Heart right ventricle (tissue), 16 donors: ENCODE measurements at regions not wholly inside any gene's neighbourhood (a gene's known extent, or its start where the extent isn't known, plus 50 kb on each side); places are given as distances from the start of the nearest gene placed in this dataset.

Experiments
- ATAC-seq, 8 donors: fragments of 200-7000 bp; cut with Tn5 transposase; one replicate each; pipeline ENCODE4 v1.9.1; 2020; ENCODE audit warnings: mild to moderate bottlenecking in 8 of 8, moderate library complexity in 8 of 8, moderate number of reproducible peaks in 1 of 8
- DNase-seq, 2 donors: peaks; one replicate each; pipeline ENCODE4 v3.0.0-alpha.2; 2020
- H3K27ac ChIP-seq, 10 donors: fragments of 200-600 bp; sonication (generic) in 2 of 10; one replicate each; pipeline versions ENCODE4 v1.5.0 to v1.8.0; 2020 to 2022; ENCODE audit warnings: mild to moderate bottlenecking in 3 of 10
- H3K27me3 ChIP-seq, 7 donors: fragments of 200-600 bp; one replicate each; pipeline ENCODE4 v1.8.0; 2021 to 2022; ENCODE audit warnings: mild to moderate bottlenecking in 2 of 7
- H3K36me3 ChIP-seq, 9 donors: fragments of 200-600 bp; sonication (generic) in 1 of 9; one replicate each; pipeline versions ENCODE4 v1.5.0 to v1.8.0; 2020 to 2022; ENCODE audit warnings: mild to moderate bottlenecking in 2 of 9
- H3K4me1 ChIP-seq, 9 donors: fragments of 200-600 bp; sonication (generic) in 1 of 9; one replicate each; pipeline versions ENCODE4 v1.5.0 to v1.8.0; 2020 to 2022; ENCODE audit warnings: mild to moderate bottlenecking in 4 of 9
- H3K4me3 ChIP-seq, 10 donors: fragments of 200-600 bp; sonication (generic) in 2 of 10; one replicate each; pipeline versions ENCODE4 v1.5.0 to v1.8.0; 2020 to 2022; ENCODE audit warnings: mild to moderate bottlenecking in 7 of 10, moderate library complexity in 2 of 10
- H3K9me3 ChIP-seq, 11 donors: fragments of 200-600 bp in 10 of 11; sonication (generic) in 2 of 11; one replicate each; pipeline versions ENCODE4 v1.5.0 to v1.8.0; 2013 to 2022; ENCODE audit warnings: mild to moderate bottlenecking in 2 of 11, control low read depth in 1 of 11, moderate library complexity in 1 of 11
- WGBS, 2 donors: extraction: QIAGEN DNeasy Blood & Tissue Kit; methylation state at CpG; one replicate each; pipeline ENCODE4 v1.1.7; 2013; ENCODE audit warnings: inconsistent platforms in 1 of 2; 5-methylcytosine and 5-hydroxymethylcytosine counted together
- intact Hi-C, 10 donors: fragments of 100-400 bp; cut with DNase I; formaldehyde crosslinking; loops; one replicate each; pipeline versions ENCODE4 v1.11.1 to v1.14.2; 2022
- TF ChIP-seq, protein P1 (sequence below), 9 donors: fragments of 200-600 bp; sonication (generic) in 2 of 9; IDR thresholded peaks; one replicate each; pipeline versions ENCODE4 v1.5.0 to v1.8.0; 2021 to 2022; ENCODE audit warnings: antibody characterized with exemption in 9 of 9, mild to moderate bottlenecking in 5 of 9, moderate library complexity in 1 of 9
- donor health status: Arrhythmogenic right ventricular cardiomyopathy.
- donor health status: ischemic (EF 13 %, LVEDD 7.1; RV severe dilation, severe dysfunction).
- donor health status: healthy with polysubstance abuse.
- donor health status: DM: no; HTN: yes; CAD: no.
- donor health status: DM: no; HTN: no; CAD: no.
- donor health status: ischemic (EF 25% LVEDD 6.9; RV normal size, moderate dysfunction).
- donor health status: ischemic (EF 25% LVEDD 5.7; RV mildly dilated, moderate dysfunction).
- donor health status: healthy.
- donor health status: DM: yes; HTN: yes; CAD: no.
- donor health status: Ischemic cardiomyopathy.
- donor health status: ischemic (EF 35%, LVEDD 5.7; RV mildly dilated, moderate dysfunction).
- donor health status: nonischemic (EF 11% LVEDD 7.7; RV severe dilation, severe dysfunction).
- donor health status: DM: yes; HTN: yes; CAD: no.
- donor health status: PGD.
- donor health status: ischemic (EF 29% LVEDD 5.4; RV normal size, mild dysfunction).
- donor health status: nonischemic (EF 23%, LVEDD 6.1; RV moderate dilation, normal function).

DNA sequence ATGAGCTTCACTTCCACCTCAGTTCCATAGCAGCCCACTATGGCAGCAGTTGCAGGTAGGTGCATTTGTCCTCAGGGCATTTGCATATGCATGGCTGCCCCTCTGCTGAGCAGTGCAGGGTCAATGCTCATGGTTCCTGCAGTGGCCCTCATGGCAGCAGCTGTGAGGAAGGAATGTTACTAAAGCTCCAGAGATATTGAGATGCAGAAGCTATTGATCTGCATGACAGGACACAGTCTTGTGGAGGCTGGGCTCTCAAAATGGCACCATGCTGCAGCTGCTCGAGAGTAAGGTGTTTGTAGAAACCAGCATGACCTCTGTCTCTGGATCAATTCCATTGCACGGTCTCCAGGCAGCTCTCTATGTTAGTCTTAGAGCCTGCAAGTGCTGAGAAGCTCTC lies 179.2 kb upstream of the PCDH18 start:
- TF ChIP-seq, protein P1, sequence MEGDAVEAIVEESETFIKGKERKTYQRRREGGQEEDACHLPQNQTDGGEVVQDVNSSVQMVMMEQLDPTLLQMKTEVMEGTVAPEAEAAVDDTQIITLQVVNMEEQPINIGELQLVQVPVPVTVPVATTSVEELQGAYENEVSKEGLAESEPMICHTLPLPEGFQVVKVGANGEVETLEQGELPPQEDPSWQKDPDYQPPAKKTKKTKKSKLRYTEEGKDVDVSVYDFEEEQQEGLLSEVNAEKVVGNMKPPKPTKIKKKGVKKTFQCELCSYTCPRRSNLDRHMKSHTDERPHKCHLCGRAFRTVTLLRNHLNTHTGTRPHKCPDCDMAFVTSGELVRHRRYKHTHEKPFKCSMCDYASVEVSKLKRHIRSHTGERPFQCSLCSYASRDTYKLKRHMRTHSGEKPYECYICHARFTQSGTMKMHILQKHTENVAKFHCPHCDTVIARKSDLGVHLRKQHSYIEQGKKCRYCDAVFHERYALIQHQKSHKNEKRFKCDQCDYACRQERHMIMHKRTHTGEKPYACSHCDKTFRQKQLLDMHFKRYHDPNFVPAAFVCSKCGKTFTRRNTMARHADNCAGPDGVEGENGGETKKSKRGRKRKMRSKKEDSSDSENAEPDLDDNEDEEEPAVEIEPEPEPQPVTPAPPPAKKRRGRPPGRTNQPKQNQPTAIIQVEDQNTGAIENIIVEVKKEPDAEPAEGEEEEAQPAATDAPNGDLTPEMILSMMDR (IDR thresholded peaks at IDR 0.05), result no peak

GRCh38 chr4:137707626-137708025 lies 175.3 kb upstream of the PCDH18 start:
- DNase-seq (no peak), ATAC-seq (no peak)
- no peak overlapping the region for H3K27ac ChIP-seq
- intact Hi-C loops, result loop anchor here in 2 of 10 donors (10.0 kb wide), 1 partner anchor 173 kb away; the partner anchor contains the start of gene PCDH18 (in 2 of the 2)
- H3K27me3 ChIP-seq, result no peaks in the 10 kb centered on the region
- H3K9me3 ChIP-seq, result no peaks in the 10 kb centered on the region
- no peak overlapping the region for H3K4me3 ChIP-seq
- TF ChIP-seq, protein P1 (IDR thresholded peaks at IDR 0.05), result no peak
- peaks cover 0 to 23% (median 13%) of the 10 kb centered on the region in 9 donors for H3K4me1 ChIP-seq
- no peaks in the 10 kb centered on the region for H3K36me3 ChIP-seq
- WGBS, 2 donors, result 94% methylated on average over 2 of the region's 2 CpGs

More for the DNA sequence above, 179.2 kb upstream of the PCDH18 start:
- Histone ChIP-seq H3K9me3 (no peaks in the 10 kb centered on the region), H3K4me3 (no peak overlapping the region), H3K36me3 (no peaks in the 10 kb centered on the region), H3K27ac (no peak overlapping the region), H3K27me3 (no peaks in the 10 kb centered on the region), H3K4me1 (no peaks in the 10 kb centered on the region)
- intact Hi-C loops, result no loop called here
- no peak for ATAC-seq
- no peak for DNase-seq
- 85 to 92% methylated on average over 2 of the region's 2 CpGs for WGBS, 2 donors

- Histone ChIP-seq H3K27me3 (no peaks in the 10 kb centered on the region), H3K36me3 (no peaks in the 10 kb centered on the region), H3K4me3 (no peak overlapping the region), H3K27ac (no peak overlapping the region), H3K4me1 (peaks cover 0 to 23% (median 13%) of the 10 kb centered on the region in 9 donors), H3K9me3 (no peaks in the 10 kb centered on the region)
- intact Hi-C loops, result loop anchor here in 2 of 10 donors (10.0 kb wide), 1 partner anchor 172 kb away; the partner anchor contains the start of gene PCDH18 (in 2 of the 2)
- no peak for DNase-seq
- TF ChIP-seq, protein P1 (IDR thresholded peaks at IDR 0.05), result no peak
- no peak for ATAC-seq
Observed at GRCh38 chr4:137707102-137707620, 174.9 kb upstream of the PCDH18 start.

GRCh38 chr4:137705171-137705783 lies 173.0 kb upstream of the PCDH18 start:
- Histone ChIP-seq H3K9me3 (peaks cover 0 to 9% (median 0%) of the 10 kb centered on the region in 11 donors), H3K36me3 (no peaks in the 10 kb centered on the region), H3K27me3 (no peaks in the 10 kb centered on the region), H3K4me3 (no peak overlapping the region), H3K27ac (peak overlapping the region in 8 of 10 donors; percentile 33 to 69 (median 57)), H3K4me1 (peaks cover 0 to 23% (median 13%) of the 10 kb centered on the region in 9 donors)
- WGBS, 2 donors, result 2 to 6% methylated on average over 3 of the region's 3 CpGs
- peak in 1 of 2 donors; percentile 26 for DNase-seq
- ATAC-seq, result peak; percentile 59 to 94 (median 86)
- intact Hi-C loops, result loop anchor here in 2 of 10 donors (10.0 kb wide), 1 partner anchor 170 kb away; the partner anchor contains the start of gene PCDH18 (in 2 of the 2)
- TF ChIP-seq, protein P1 (IDR thresholded peaks at IDR 0.05), result no peak
